Stimulated activated effector memory CD8-positive, alpha-beta T cell treated with anti-CD3 and anti-CD28 coated beads, Interleukin-12 subunit alpha, Interleukin-12 subunit beta, amount 100 ng/mL, for 72 hours (primary cell): ENCODE measurements at regions not wholly inside any gene's neighbourhood (a gene's known extent, or its start where the extent isn't known, plus 50 kb on each side); places are given as distances from the start of the nearest gene placed in this dataset.

ENCODE experiments used
- ATAC-seq: fragments of 150-1000 bp; cut with Tn5 transposase; 2 replicates; pipeline ENCODE4 v1.10.0; 2021
- DNase-seq, 2 donors: peaks; one replicate each; pipeline ENCODE4 v3.0.0; 2021 to 2022; ENCODE audit warnings: low spot score in 2 of 2
- H3K27ac Mint-ChIP-seq: one replicate; pipeline ENCODE4 v1.8.0; 2022; ENCODE audit warnings: mild to moderate bottlenecking, mixed read lengths
- H3K36me3 Mint-ChIP-seq: one replicate; pipeline ENCODE4 v1.8.0; 2022; ENCODE audit warnings: mild to moderate bottlenecking, mixed read lengths
- H3K4me1 Mint-ChIP-seq: one replicate; pipeline ENCODE4 v1.8.0; 2022; ENCODE audit warnings: mixed read lengths
- H3K4me3 Mint-ChIP-seq: one replicate; pipeline ENCODE4 v1.8.0; 2022; ENCODE audit warnings: mild to moderate bottlenecking, mixed read lengths
- H3K9me3 Mint-ChIP-seq: one replicate; pipeline ENCODE4 v1.8.0; 2022; ENCODE audit warnings: mixed read lengths

- Mint-ChIP-seq H3K4me1 (peaks cover 3% of the 10 kb centered on the region), H3K9me3 (no peaks in the 10 kb centered on the region), H3K4me3 (no peak overlapping the region), H3K27ac (no peak overlapping the region), H3K36me3 (no peaks in the 10 kb centered on the region)
- DNase-seq: no peak
- ATAC-seq: no peak
These were observed 51.5 kb upstream of the ARID1B start for GRCh38 chr6:156725712-156726111.

- DNase-seq: no peak
- no peak for ATAC-seq
- Mint-ChIP-seq H3K9me3 (no peaks in the 10 kb centered on the region), H3K27ac (no peak overlapping the region), H3K4me1 (peaks cover 17% of the 10 kb centered on the region), H3K36me3 (no peaks in the 10 kb centered on the region), H3K4me3 (peak overlapping the region; percentile 71)
These were observed 56.2 kb upstream of the ARID1B start for GRCh38 chr6:156720691-156721685.

GRCh38 chr6:156719720-156720563 is 57.2 kb upstream of the ARID1B start:
- H3K4me3 Mint-ChIP-seq: peak overlapping the region; percentile 71
- ATAC-seq (peak; percentile 94), DNase-seq (peak; percentile 36 to 72)
- no peaks in the 10 kb centered on the region for H3K9me3 Mint-ChIP-seq
- H3K27ac Mint-ChIP-seq: peak overlapping the region; percentile 70
- no peaks in the 10 kb centered on the region for H3K36me3 Mint-ChIP-seq
- peaks cover 17% of the 10 kb centered on the region for H3K4me1 Mint-ChIP-seq

DNA sequence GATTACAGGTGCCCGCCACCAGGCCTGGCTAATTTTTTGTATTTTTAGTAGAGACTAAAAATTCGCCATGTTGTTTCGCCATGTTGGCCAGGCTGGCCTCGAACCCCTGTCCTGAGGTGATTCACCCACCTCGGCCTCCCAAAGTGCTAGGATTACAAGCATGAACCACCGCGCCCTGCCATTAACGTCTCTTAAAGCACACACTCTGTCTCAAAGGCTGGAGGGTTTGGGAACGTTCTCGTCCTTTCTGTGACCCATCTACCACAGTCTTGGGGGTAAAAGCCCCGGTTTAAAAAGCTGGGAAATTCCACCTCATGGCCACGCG is 57.8 kb upstream of the ARID1B start:
- H3K27ac Mint-ChIP-seq: peak overlapping the region; percentile 70
- peak overlapping the region; percentile 71 for H3K4me3 Mint-ChIP-seq
- DNase-seq (no peak), ATAC-seq (no peak)
- H3K36me3 Mint-ChIP-seq: no peaks in the 10 kb centered on the region
- peaks cover 17% of the 10 kb centered on the region for H3K4me1 Mint-ChIP-seq
- H3K9me3 Mint-ChIP-seq: no peaks in the 10 kb centered on the region

GRCh38 chr6:156718647-156719394 is 58.4 kb upstream of the ARID1B start:
- peaks cover 17% of the 10 kb centered on the region for H3K4me1 Mint-ChIP-seq
- ATAC-seq: no peak
- H3K27ac Mint-ChIP-seq: no peak overlapping the region
- no peak for DNase-seq
- no peaks in the 10 kb centered on the region for H3K9me3 Mint-ChIP-seq
- no peaks in the 10 kb centered on the region for H3K36me3 Mint-ChIP-seq
- peak overlapping the region; percentile 71 for H3K4me3 Mint-ChIP-seq

DNA sequence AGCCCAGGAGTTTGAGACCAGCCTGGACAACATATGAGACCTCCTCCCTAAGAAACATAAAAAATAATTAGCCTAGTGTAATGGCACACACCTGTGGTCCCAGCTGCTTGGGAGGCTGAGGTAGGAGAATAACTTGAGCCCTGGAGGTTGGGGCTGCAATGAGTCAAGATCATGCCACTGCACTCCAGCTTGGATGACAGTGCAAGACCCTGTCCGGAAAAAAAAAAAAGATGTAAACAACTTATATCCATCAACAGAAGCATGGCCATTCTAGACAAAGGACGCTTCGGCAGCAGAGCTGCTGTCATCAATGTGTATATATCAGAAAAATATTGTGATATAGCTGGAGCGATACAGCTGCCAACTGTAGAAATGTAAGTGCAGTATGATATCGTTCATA is 59.6 kb upstream of the ARID1B start:
- no peak overlapping the region for H3K4me3 Mint-ChIP-seq
- peaks cover 17% of the 10 kb centered on the region for H3K4me1 Mint-ChIP-seq
- no peak overlapping the region for H3K27ac Mint-ChIP-seq

GRCh38 chr6:156715839-156716238 is 61.3 kb upstream of the ARID1B start:
- no peak overlapping the region for H3K4me3 Mint-ChIP-seq
- DNase-seq (no peak), ATAC-seq (peak; percentile 42)
- no peak overlapping the region for H3K27ac Mint-ChIP-seq
- H3K36me3 Mint-ChIP-seq: no peaks in the 10 kb centered on the region
- peaks cover 14% of the 10 kb centered on the region for H3K4me1 Mint-ChIP-seq
- no peaks in the 10 kb centered on the region for H3K9me3 Mint-ChIP-seq

More for the DNA sequence above, 59.6 kb upstream of the ARID1B start:
- no peak for DNase-seq
- Mint-ChIP-seq H3K36me3 (no peaks in the 10 kb centered on the region), H3K9me3 (no peaks in the 10 kb centered on the region)
- ATAC-seq: no peak

- Mint-ChIP-seq H3K9me3 (no peaks in the 10 kb centered on the region), H3K4me1 (no peaks in the 10 kb centered on the region), H3K36me3 (no peaks in the 10 kb centered on the region), H3K27ac (no peak overlapping the region), H3K4me3 (no peak overlapping the region)
- DNase-seq (no peak), ATAC-seq (no peak)
These were observed 63.6 kb upstream of the ARID1B start for GRCh38 chr6:156713548-156713947.

GRCh38 chr6:156710479-156710878 is 66.7 kb upstream of the ARID1B start:
- Mint-ChIP-seq H3K4me3 (no peak overlapping the region), H3K9me3 (no peaks in the 10 kb centered on the region), H3K36me3 (no peaks in the 10 kb centered on the region), H3K27ac (no peak overlapping the region), H3K4me1 (no peaks in the 10 kb centered on the region)
- DNase-seq (no peak), ATAC-seq (no peak)

DNA sequence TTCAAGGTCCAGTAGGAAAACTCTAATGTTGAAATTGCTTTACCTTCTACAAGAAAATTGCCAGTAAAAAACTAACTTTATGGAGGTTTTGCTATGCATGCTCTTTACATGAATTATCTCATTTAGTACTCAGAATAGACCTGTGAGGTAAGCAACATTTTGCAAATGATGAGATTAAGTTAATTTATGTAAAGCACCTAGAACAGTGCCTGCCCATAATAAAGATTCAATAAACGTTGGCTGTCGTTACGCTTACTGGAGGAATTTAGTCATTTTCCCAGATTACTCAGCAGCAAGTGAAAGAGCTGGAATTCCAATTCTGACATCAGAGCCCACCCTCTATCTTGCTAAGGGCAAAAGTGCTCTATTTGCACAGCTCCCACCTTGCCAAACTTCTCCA is 69.4 kb upstream of the ARID1B start:
- no peak overlapping the region for H3K4me3 Mint-ChIP-seq
- no peak overlapping the region for H3K27ac Mint-ChIP-seq
- no peak for ATAC-seq
- DNase-seq: no peak
- H3K4me1 Mint-ChIP-seq: no peaks in the 10 kb centered on the region
- H3K9me3 Mint-ChIP-seq: no peaks in the 10 kb centered on the region
- H3K36me3 Mint-ChIP-seq: no peaks in the 10 kb centered on the region

DNA sequence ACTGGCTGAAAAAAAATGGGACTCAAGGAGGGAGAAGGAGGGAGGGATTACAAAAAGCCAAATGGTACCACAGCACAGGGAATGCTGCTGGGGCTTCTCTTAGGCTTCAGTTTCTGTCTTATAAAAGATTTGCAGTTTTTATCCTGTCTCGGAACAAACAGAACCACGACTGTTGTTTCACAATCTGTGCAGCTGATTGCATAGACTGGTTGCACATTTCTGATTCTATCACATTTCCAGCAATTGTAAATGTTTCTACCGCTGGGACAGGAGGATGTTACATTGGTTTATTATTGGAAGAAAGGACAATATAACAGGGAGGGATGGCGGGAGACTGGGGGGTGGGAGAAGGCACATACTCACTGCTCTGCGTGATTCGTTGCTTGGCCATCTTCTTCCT is 73.5 kb upstream of the ARID1B start:
- Mint-ChIP-seq H3K9me3 (no peaks in the 10 kb centered on the region), H3K36me3 (no peaks in the 10 kb centered on the region), H3K27ac (no peak overlapping the region), H3K4me3 (no peak overlapping the region), H3K4me1 (peaks cover 9% of the 10 kb centered on the region)
- ATAC-seq (no peak), DNase-seq (no peak)

- ATAC-seq (no peak), DNase-seq (no peak)
- Mint-ChIP-seq H3K27ac (no peak overlapping the region), H3K4me1 (peaks cover 16% of the 10 kb centered on the region), H3K36me3 (no peaks in the 10 kb centered on the region), H3K4me3 (no peak overlapping the region), H3K9me3 (no peaks in the 10 kb centered on the region)
These were observed 75.2 kb upstream of the ARID1B start for GRCh38 chr6:156701966-156702365.

- Mint-ChIP-seq H3K36me3 (no peaks in the 10 kb centered on the region), H3K4me1 (peaks cover 22% of the 10 kb centered on the region), H3K27ac (no peak overlapping the region), H3K9me3 (no peaks in the 10 kb centered on the region), H3K4me3 (no peak overlapping the region)
- no peak for ATAC-seq
- DNase-seq: no peak
These were observed 76.6 kb upstream of the ARID1B start for GRCh38 chr6:156700440-156701057.

DNA sequence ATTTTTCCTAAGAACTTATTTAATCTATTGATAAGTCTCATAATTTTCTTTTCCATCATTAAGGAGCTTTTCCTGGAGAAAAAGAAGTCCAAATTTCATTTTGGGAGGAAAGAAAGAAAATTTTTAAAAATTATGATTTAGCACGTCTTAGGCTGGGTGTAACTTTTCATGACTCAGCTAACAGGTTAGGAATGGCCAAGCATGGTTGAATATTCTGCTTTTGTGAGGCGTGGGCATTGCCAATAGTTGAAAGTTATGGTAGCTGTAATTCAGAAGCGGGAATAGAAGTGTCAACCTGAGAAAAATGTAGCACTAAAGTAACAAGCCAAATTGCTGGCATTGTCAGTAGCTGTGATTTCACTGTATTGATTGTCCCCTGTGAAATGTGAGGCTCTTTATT is 77.2 kb upstream of the ARID1B start:
- Mint-ChIP-seq H3K4me1 (peaks cover 24% of the 10 kb centered on the region), H3K27ac (no peak overlapping the region), H3K36me3 (no peaks in the 10 kb centered on the region), H3K4me3 (no peak overlapping the region), H3K9me3 (no peaks in the 10 kb centered on the region)
- ATAC-seq: no peak
- no peak for DNase-seq

DNA sequence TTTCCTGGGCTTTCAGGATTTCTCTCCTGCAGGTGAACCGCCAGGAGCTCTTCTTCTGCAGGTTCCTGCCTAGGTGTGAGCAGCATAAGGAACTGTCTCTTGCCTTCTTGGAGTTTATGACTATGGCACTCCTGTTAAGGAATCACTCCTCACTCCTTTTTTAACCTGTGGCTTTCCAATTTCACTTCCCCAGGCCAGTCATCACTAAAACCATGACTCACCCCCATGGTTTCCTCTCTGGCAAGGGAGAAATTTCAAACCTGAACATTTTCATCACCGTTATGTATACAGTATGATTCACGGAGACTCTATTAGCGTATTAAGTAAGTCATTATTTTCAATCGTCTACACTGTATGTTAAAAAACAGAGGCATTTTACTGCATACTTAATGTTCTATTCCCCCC is 78.2 kb upstream of the ARID1B start:
- no peaks in the 10 kb centered on the region for H3K36me3 Mint-ChIP-seq
- no peak overlapping the region for H3K4me3 Mint-ChIP-seq
- H3K9me3 Mint-ChIP-seq: no peaks in the 10 kb centered on the region
- H3K4me1 Mint-ChIP-seq: peaks cover 30% of the 10 kb centered on the region
- ATAC-seq: peak; percentile 83
- H3K27ac Mint-ChIP-seq: no peak overlapping the region
- DNase-seq: no peak
